PC-3 (cell line): ENCODE measurements at regions not wholly inside any gene's neighbourhood (a gene's known extent, or its start where the extent isn't known, plus 50 kb on each side); places are given as distances from the start of the nearest gene placed in this dataset.

ENCODE experiments used
- ATAC-seq: fragments of 200-7000 bp; cut with Tn5 transposase; 2 replicates; pipeline ENCODE4 v1.9.1; 2020; ENCODE audit warnings: mild to moderate bottlenecking, moderate library complexity
- BruUV-seq: library from RNA; stranded (reverse); fragments of 400-500 nt; replicated peaks from 2 replicates; lab custom pipeline; 2021; lab: Mats Ljungman, UMichigan
- CTCF ChIA-PET: fragments of 300-600 bp; sonication (Branson Sonifier 250); formaldehyde crosslinking; loops from one replicate; lab custom pipeline; 2022; ENCODE audit warnings: antibody characterized with exemption; lab: Charles Lee
- POLR2A ChIA-PET: fragments of 300-600 bp; sonication (Branson Sonifier 250); formaldehyde crosslinking; loops from one replicate; lab custom pipeline; 2022; ENCODE audit warnings: antibody characterized with exemption; ENCODE audit not compliant: unreplicated experiment; lab: Charles Lee
- DNase-seq: peaks from one replicate; pipeline ENCODE4 v3.0.0-alpha.2; 2015
- H2AFZ ChIP-seq: fragments of 300-600 bp; sonication (generic); 2 replicates; pipeline ENCODE4 v1.6.0; 2016; ENCODE audit warnings: antibody characterized with exemption, low read length
- H3F3A ChIP-seq: fragments of 300-600 bp; sonication (generic); one replicate; pipeline ENCODE4 v1.6.0; 2017; ENCODE audit warnings: antibody characterized with exemption, low read length, control low read depth, mild to moderate bottlenecking; ENCODE audit not compliant: unreplicated experiment
- H3K27ac ChIP-seq: fragments of 300-600 bp; sonication (generic); 2 replicates; pipeline ENCODE4 v1.5.1; 2016; ENCODE audit warnings: mild to moderate bottlenecking, low read length
- H3K27me3 ChIP-seq: fragments of 300-600 bp; sonication (generic); 2 replicates; pipeline ENCODE4 v1.6.1; 2016; ENCODE audit warnings: low read length, mixed read lengths
- H3K36me3 ChIP-seq: fragments of 300-600 bp; sonication (generic); 2 replicates; pipeline ENCODE4 v1.6.1; 2016; ENCODE audit warnings: low read depth, mixed run types, low read length, mixed read lengths
- H3K4me1 ChIP-seq: fragments of 300-600 bp; sonication (generic); 2 replicates; pipeline ENCODE4 v1.5.1; 2016; ENCODE audit warnings: low read length; ENCODE audit not compliant: insufficient read depth
- H3K4me2 ChIP-seq: fragments of 300-600 bp; sonication (generic); 2 replicates; pipeline ENCODE4 v1.6.0; 2016; ENCODE audit warnings: low read length
- H3K4me3 ChIP-seq: fragments of 300-600 bp; sonication (generic); 2 replicates; pipeline ENCODE4 v1.5.1; 2016; ENCODE audit warnings: mild to moderate bottlenecking, low read length, mixed read lengths
- H3K79me2 ChIP-seq: fragments of 300-600 bp; sonication (generic); 2 replicates; pipeline ENCODE4 v1.6.1; 2017; ENCODE audit warnings: low read length, mixed read lengths
- H3K9ac ChIP-seq: fragments of 300-600 bp; sonication (generic); 2 replicates; pipeline ENCODE4 v1.6.0; 2016; ENCODE audit warnings: mild to moderate bottlenecking, low read length
- H3K9me2 ChIP-seq: fragments of 300-600 bp; sonication (generic); replicated peaks from 2 replicates; pipeline ENCODE4 v1.6.1; 2016; ENCODE audit warnings: mixed run types, low read length, mixed read lengths
- H3K9me3 ChIP-seq: fragments of 300-600 bp; sonication (generic); 2 replicates; pipeline ENCODE4 v1.6.1; 2016; ENCODE audit warnings: low read length, mixed read lengths
- H4K20me1 ChIP-seq: fragments of 300-600 bp; sonication (generic); 2 replicates; pipeline ENCODE4 v1.6.1; 2016; ENCODE audit warnings: low read length, mixed read lengths
- EZH2 ChIP-seq: fragments of 300-600 bp; sonication (generic); IDR thresholded peaks from one replicate; pipeline ENCODE4 v1.6.1; 2017; ENCODE audit warnings: antibody characterized with exemption, mild to moderate bottlenecking, low read length; ENCODE audit not compliant: unreplicated experiment
- EZH2phosphoT487 ChIP-seq: fragments of 300-600 bp; sonication (generic); IDR thresholded peaks from 2 replicates; pipeline ENCODE4 v1.6.1; 2018; ENCODE audit warnings: mild to moderate bottlenecking, antibody characterized with exemption, low read length, borderline replicate concordance
- intact Hi-C: fragments of 100-400 bp; cut with micrococcal nuclease; formaldehyde crosslinking; loops from 2 replicates; pipeline ENCODE4 v1.9.0; 2023
- TF ChIP-seq, protein P1 (sequence below): fragments of 300-600 bp; sonication (generic); conservative IDR thresholded peaks from 2 replicates; pipeline ENCODE4 v1.5.1; 2017; ENCODE audit warnings: antibody characterized with exemption, low read depth, mild to moderate bottlenecking, low read length

DNA sequence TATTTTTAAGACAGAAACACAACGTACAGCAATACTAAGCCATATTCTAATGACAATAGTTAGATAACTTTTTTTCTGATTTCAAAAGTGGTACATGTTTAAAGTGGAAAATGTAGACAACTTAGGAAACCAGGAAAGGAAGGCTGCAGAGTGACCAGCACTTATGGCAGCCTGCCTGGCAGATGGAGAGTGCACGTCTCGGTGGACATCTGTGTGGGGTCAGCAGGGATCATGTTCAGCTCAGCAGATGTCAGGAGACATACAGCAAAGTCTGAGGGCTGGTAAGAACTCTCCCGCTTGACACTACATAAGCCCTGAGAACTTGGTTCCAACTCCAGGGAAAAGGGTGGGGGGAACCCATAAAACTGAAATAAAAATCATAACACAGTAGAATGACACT lies 128.6 kb upstream of the ADPGK start:
- DNase-seq (no peak), ATAC-seq (no peak)
- H3K9me3 ChIP-seq = no peaks in the 10 kb centered on the region
- no peaks in the 10 kb centered on the region for H3K79me2 ChIP-seq
- no peaks in the 10 kb centered on the region for H3K4me1 ChIP-seq
- POLR2A ChIA-PET = no interaction called here
- H3K36me3 ChIP-seq = no peaks in the 10 kb centered on the region
- no peak overlapping the region for H3K9ac ChIP-seq
- H2AFZ ChIP-seq = no peak overlapping the region
- H3K4me3 ChIP-seq = no peak overlapping the region
- no peak overlapping the region for H3K27ac ChIP-seq
- no peak overlapping the region for H3K4me2 ChIP-seq
- CTCF ChIA-PET = no interaction called here
- peaks cover 7% of the 10 kb centered on the region; the same call in 1 of the 2 replicates for H3K27me3 ChIP-seq
- intact Hi-C loops = no loop called here
- BruUV-seq = no TSS peak
- no peaks in the 10 kb centered on the region for H4K20me1 ChIP-seq
- no peaks in the 10 kb centered on the region for H3F3A ChIP-seq
- TF ChIP-seq EZH2 = no peak
- no peaks in the 10 kb centered on the region for H3K9me2 ChIP-seq

DNA sequence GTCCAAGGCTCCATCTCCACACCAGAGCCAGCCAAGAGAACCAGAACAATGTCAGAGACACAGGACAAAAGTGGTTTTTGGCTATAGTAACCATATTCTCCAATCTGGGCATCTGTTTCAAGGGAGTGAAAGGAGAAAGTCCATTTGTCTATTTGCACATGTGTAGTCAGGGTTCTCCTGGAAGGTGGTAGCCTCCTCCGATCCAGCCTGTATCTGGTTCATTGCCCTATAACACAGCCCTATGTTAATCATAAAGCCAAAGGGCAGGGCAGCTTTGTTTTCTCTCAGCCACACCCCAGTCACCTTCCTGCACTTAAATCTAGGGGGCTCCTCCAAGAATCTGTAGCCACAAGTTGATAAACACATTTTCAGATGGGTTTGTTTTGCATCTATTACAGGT lies 128.1 kb upstream of the ADPGK start:
- Histone ChIP-seq H2AFZ (no peak overlapping the region), H3K79me2 (no peaks in the 10 kb centered on the region), H3F3A (no peaks in the 10 kb centered on the region), H3K27me3 (peaks cover 7% of the 10 kb centered on the region; the same call in 1 of the 2 replicates), H3K4me3 (no peak overlapping the region), H3K36me3 (no peaks in the 10 kb centered on the region), H3K27ac (no peak overlapping the region), H3K4me1 (no peaks in the 10 kb centered on the region), H3K9me2 (no peaks in the 10 kb centered on the region), H3K4me2 (no peak overlapping the region), H4K20me1 (no peaks in the 10 kb centered on the region), H3K9me3 (no peaks in the 10 kb centered on the region), H3K9ac (no peak overlapping the region)
- POLR2A ChIA-PET = no interaction called here
- CTCF ChIA-PET = no interaction called here
- no TSS peak for BruUV-seq
- DNase-seq (no peak), ATAC-seq (no peak)
- TF ChIP-seq, protein P1, sequence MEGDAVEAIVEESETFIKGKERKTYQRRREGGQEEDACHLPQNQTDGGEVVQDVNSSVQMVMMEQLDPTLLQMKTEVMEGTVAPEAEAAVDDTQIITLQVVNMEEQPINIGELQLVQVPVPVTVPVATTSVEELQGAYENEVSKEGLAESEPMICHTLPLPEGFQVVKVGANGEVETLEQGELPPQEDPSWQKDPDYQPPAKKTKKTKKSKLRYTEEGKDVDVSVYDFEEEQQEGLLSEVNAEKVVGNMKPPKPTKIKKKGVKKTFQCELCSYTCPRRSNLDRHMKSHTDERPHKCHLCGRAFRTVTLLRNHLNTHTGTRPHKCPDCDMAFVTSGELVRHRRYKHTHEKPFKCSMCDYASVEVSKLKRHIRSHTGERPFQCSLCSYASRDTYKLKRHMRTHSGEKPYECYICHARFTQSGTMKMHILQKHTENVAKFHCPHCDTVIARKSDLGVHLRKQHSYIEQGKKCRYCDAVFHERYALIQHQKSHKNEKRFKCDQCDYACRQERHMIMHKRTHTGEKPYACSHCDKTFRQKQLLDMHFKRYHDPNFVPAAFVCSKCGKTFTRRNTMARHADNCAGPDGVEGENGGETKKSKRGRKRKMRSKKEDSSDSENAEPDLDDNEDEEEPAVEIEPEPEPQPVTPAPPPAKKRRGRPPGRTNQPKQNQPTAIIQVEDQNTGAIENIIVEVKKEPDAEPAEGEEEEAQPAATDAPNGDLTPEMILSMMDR = no peak
- TF ChIP-seq EZH2 = no peak
- TF ChIP-seq EZH2phosphoT487 = no peak
- intact Hi-C loops = no loop called here

DNA sequence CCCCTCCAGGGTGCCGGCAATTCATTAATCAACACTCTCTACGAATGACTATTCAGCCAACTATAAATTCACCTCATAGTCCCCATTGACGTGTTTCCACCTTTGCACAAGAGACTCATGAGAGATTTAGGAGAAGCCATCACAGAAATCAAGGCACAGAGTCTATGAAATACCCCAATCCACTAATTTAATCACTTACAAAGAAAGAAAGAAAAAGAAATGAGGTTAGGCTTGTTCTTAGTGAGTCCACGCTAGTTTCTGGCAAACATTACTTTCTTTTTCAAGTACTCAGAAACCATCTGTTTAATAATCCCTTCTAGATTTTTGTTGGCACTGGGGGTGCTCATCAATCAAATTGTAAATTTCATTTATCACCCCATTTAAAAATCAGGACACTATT lies 125.2 kb upstream of the ADPGK start:
- POLR2A ChIA-PET = no interaction called here

More for the DNA sequence above, 125.2 kb upstream of the ADPGK start:
- ATAC-seq = no peak
- Histone ChIP-seq H3K36me3 (no peaks in the 10 kb centered on the region), H3K27me3 (peaks cover 27% of the 10 kb centered on the region), H4K20me1 (no peaks in the 10 kb centered on the region), H3K9me2 (no peaks in the 10 kb centered on the region), H3K4me1 (no peaks in the 10 kb centered on the region), H3K4me2 (no peak overlapping the region), H3F3A (no peaks in the 10 kb centered on the region), H3K27ac (no peak overlapping the region), H3K9me3 (no peaks in the 10 kb centered on the region), H3K9ac (no peak overlapping the region), H2AFZ (no peak overlapping the region), H3K79me2 (no peaks in the 10 kb centered on the region), H3K4me3 (no peak overlapping the region)
- TF ChIP-seq EZH2phosphoT487 = no peak
- no peak for TF ChIP-seq EZH2
- TF ChIP-seq, protein P1 = no peak
- intact Hi-C loops = no loop called here
- no peak for DNase-seq
- no TSS peak for BruUV-seq
- CTCF ChIA-PET = no interaction called here
